DND-41 (cell line): ENCODE measurements at regions not wholly inside any gene's neighbourhood (a gene's known extent, or its start where the extent isn't known, plus 50 kb on each side); places are given as distances from the start of the nearest gene placed in this dataset.

Source experiments
- ATAC-seq: fragments of 200-7000 bp; cut with Tn5 transposase; 3 replicates; pipeline ENCODE4 v1.9.1; 2021; ENCODE audit warnings: low read depth; ENCODE audit not compliant: insufficient read depth
- DNase-seq: peaks from one replicate; pipeline ENCODE4 v3.0.0-alpha.2; 2020
- H2AFZ ChIP-seq: 2 replicates; pipeline ENCODE4 v1.6.0; 2012; ENCODE audit warnings: low read depth, low read length
- H3K27ac ChIP-seq: 2 replicates; pipeline ENCODE4 v1.5.1; 2012; ENCODE audit warnings: low read length, inconsistent platforms
- H3K27me3 ChIP-seq: fragments of 200-600 bp; sonication (generic); 2 replicates; pipeline ENCODE4 v1.6.0; 2012; ENCODE audit warnings: low read length, mild to moderate bottlenecking, inconsistent platforms; ENCODE audit not compliant: insufficient read depth, poor library complexity
- H3K36me3 ChIP-seq: 2 replicates; pipeline ENCODE4 v1.5.1; 2012; ENCODE audit warnings: low read length, inconsistent platforms; ENCODE audit not compliant: insufficient read depth
- H3K4me1 ChIP-seq: 2 replicates; pipeline ENCODE4 v1.5.1; 2012; ENCODE audit warnings: mild to moderate bottlenecking, low read length; ENCODE audit not compliant: insufficient read depth
- H3K4me2 ChIP-seq: 2 replicates; pipeline ENCODE4 v1.6.0; 2012; ENCODE audit warnings: mild to moderate bottlenecking, moderate library complexity, low read length, inconsistent platforms; ENCODE audit not compliant: insufficient read depth
- H3K4me3 ChIP-seq, 2 experiments: fragments of 200-600 bp in 1 of 2; shearing (Covaris generic) in 1 of 2; 2 replicates each; pipeline ENCODE4 v1.5.1; 2012 to 2016; ENCODE audit warnings: inconsistent platforms in 2 of 2, low read length in 2 of 2, mild to moderate bottlenecking in 2 of 2, low read depth in 1 of 2, moderate library complexity in 1 of 2
- H3K79me2 ChIP-seq: 2 replicates; pipeline ENCODE4 v1.6.0; 2012; ENCODE audit warnings: low read length, inconsistent platforms; ENCODE audit not compliant: insufficient read depth
- H3K9ac ChIP-seq: 2 replicates; pipeline ENCODE4 v1.6.0; 2012; ENCODE audit warnings: low read depth, mild to moderate bottlenecking, inconsistent platforms, low read length, moderate library complexity
- H3K9me3 ChIP-seq: 2 replicates; pipeline ENCODE4 v1.5.1; 2012; ENCODE audit warnings: low read length, moderate library complexity, mild to moderate bottlenecking, inconsistent platforms; ENCODE audit not compliant: insufficient read depth, severe bottlenecking
- H4K20me1 ChIP-seq: 2 replicates; pipeline ENCODE4 v1.6.0; 2012; ENCODE audit warnings: low read length; ENCODE audit not compliant: insufficient read depth
- EZH2 ChIP-seq: IDR thresholded peaks from 3 replicates; pipeline ENCODE4 v1.6.1; 2012; ENCODE audit warnings: borderline replicate concordance, low read depth, mild to moderate bottlenecking, moderate library complexity, low read length, inconsistent platforms; ENCODE audit not compliant: severe bottlenecking
- TF ChIP-seq, protein P1 (sequence below): IDR thresholded peaks from 2 replicates; pipeline ENCODE4 v1.5.1; 2012; ENCODE audit warnings: borderline replicate concordance, low read length, moderate library complexity, mild to moderate bottlenecking; ENCODE audit not compliant: poor library complexity, severe bottlenecking; ENCODE audit errors: extremely low read depth

DNA sequence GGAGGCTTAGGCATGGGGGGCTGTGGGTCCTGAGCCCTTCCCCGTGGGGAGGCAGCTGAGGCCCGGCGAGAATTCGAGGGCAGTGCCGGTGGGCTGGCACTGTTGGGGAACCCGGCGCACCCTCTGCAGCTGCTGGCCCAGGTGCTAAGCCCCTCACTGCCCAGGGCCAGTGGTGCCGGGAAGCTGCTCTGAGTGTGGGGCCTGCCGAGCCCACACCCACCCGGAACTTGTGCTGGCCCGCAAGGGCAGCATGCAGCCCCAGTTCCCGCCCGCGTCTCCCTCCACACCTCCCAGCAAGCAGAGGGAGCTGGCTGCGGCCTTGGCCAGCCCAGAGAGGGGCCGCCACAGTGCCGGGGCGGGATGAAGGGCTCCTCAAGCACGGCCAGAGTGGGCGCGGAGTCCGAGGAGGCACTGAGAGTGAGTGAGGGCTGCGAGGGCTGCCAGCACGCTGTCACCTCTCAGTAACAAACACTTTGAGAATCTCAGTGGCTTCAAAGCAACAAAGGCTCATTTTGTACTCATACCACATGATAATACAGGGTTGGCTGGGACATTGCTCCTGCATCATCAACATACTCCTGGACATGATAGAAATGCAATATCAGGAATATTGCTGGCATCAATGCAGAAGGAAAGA is 265.7 kb upstream of the ANKRD55 start:
- DNase-seq (no peak), ATAC-seq (no peak)
- no peak overlapping the region for H2AFZ ChIP-seq
- H3K4me2 ChIP-seq: no peak overlapping the region
- no peak overlapping the region for H3K27ac ChIP-seq
- H3K79me2 ChIP-seq: no peaks in the 10 kb centered on the region
- H4K20me1 ChIP-seq: no peaks in the 10 kb centered on the region
- H3K27me3 ChIP-seq: no peaks in the 10 kb centered on the region
- TF ChIP-seq, protein P1, sequence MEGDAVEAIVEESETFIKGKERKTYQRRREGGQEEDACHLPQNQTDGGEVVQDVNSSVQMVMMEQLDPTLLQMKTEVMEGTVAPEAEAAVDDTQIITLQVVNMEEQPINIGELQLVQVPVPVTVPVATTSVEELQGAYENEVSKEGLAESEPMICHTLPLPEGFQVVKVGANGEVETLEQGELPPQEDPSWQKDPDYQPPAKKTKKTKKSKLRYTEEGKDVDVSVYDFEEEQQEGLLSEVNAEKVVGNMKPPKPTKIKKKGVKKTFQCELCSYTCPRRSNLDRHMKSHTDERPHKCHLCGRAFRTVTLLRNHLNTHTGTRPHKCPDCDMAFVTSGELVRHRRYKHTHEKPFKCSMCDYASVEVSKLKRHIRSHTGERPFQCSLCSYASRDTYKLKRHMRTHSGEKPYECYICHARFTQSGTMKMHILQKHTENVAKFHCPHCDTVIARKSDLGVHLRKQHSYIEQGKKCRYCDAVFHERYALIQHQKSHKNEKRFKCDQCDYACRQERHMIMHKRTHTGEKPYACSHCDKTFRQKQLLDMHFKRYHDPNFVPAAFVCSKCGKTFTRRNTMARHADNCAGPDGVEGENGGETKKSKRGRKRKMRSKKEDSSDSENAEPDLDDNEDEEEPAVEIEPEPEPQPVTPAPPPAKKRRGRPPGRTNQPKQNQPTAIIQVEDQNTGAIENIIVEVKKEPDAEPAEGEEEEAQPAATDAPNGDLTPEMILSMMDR: no peak
- no peak for TF ChIP-seq EZH2
- H3K4me3 ChIP-seq: no peak overlapping the region
- no peaks in the 10 kb centered on the region for H3K4me1 ChIP-seq
- H3K36me3 ChIP-seq: no peaks in the 10 kb centered on the region
- no peak overlapping the region for H3K9ac ChIP-seq
- no peaks in the 10 kb centered on the region for H3K9me3 ChIP-seq

DNA sequence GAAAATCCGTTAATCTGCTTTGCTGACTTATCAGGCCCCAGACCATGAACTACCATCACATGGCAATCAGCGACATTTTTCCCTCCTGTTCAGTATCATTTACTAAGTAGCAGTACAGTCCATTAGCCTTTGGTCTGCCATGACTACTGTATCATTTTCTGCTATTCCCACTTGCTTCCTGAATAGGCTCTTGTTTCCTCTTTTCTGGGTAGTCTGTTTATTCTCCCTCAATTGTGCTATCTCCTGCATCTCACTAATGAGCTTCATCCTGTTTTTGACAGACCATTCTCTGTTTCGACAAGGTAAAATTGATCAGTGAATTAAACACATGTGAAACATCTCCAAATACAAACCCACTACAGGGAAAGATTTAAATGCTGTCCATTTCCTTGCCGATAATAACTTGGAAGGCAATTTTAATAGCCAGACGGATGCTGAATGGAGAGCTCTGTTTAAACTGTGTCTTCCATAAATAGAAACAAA is 263.5 kb upstream of the ANKRD55 start:
- Histone ChIP-seq H3K4me1 (no peaks in the 10 kb centered on the region), H3K9me3 (no peaks in the 10 kb centered on the region), H3K27me3 (no peaks in the 10 kb centered on the region), H3K9ac (no peak overlapping the region), H3K36me3 (no peaks in the 10 kb centered on the region), H3K4me3 (no peak overlapping the region), H3K4me2 (no peak overlapping the region), H2AFZ (no peak overlapping the region), H3K27ac (no peak overlapping the region), H3K79me2 (no peaks in the 10 kb centered on the region), H4K20me1 (no peaks in the 10 kb centered on the region)
- no peak for DNase-seq
- no peak for ATAC-seq
- TF ChIP-seq, protein P1: no peak
- no peak for TF ChIP-seq EZH2

DNA sequence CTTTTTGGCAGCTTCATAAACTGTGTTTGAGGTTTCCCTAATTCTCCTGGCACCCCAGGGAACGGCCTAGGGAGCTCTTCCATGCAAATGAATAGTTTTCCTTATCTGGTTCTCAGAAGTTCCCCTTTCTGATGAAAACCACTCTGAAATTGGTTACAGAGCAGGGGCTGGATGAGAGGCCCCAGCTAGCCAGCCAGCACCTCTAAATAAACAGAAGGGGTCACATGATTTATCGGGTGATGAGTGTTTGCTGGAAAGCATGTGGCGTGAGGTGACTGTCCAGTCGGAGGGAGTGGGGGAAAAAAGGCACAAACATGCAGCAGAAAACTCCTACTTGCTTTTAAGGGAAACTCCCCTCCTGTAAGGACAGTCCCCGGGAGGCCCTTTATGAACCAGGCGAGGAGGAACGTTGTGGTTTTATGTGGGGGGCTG is 261.2 kb upstream of the ANKRD55 start:
- TF ChIP-seq EZH2: no peak
- TF ChIP-seq, protein P1: no peak
- no peak for ATAC-seq
- Histone ChIP-seq H3K27ac (no peak overlapping the region), H3K4me1 (no peaks in the 10 kb centered on the region), H3K4me2 (no peak overlapping the region), H2AFZ (no peak overlapping the region), H3K4me3 (no peak overlapping the region), H3K36me3 (no peaks in the 10 kb centered on the region), H3K79me2 (no peaks in the 10 kb centered on the region), H4K20me1 (no peaks in the 10 kb centered on the region), H3K9me3 (no peaks in the 10 kb centered on the region), H3K9ac (no peak overlapping the region), H3K27me3 (peaks cover 3% of the 10 kb centered on the region)
- DNase-seq: no peak

DNA sequence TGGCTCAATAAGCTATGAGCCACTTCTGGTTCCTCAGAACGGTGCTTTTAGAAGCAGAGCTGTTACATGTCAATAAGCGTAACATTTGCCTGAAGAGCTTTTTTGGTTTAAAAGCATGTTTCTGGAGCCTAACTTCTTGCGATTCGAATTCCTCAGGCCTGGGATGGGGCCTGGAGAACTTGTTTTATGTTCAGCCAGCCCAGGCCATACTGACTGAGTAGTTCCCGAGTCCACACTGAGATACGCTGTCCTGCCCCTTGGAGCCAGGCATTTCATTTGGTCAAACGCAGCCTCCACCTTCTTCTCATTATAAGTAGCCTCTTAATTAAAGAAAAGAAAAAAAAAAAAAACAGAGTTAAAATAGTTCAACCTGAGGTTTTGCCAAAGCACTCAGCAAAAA is 260.6 kb upstream of the ANKRD55 start:
- H2AFZ ChIP-seq: no peak overlapping the region
- H3K27me3 ChIP-seq: peaks cover 3% of the 10 kb centered on the region
- DNase-seq (no peak), ATAC-seq (no peak)
- no peaks in the 10 kb centered on the region for H3K79me2 ChIP-seq
- no peak overlapping the region for H3K4me3 ChIP-seq
- TF ChIP-seq, protein P1: no peak
- no peak for TF ChIP-seq EZH2
- H3K4me1 ChIP-seq: no peaks in the 10 kb centered on the region
- H3K36me3 ChIP-seq: no peaks in the 10 kb centered on the region
- H3K9me3 ChIP-seq: no peaks in the 10 kb centered on the region
- no peaks in the 10 kb centered on the region for H4K20me1 ChIP-seq
- H3K4me2 ChIP-seq: no peak overlapping the region
- no peak overlapping the region for H3K27ac ChIP-seq
- H3K9ac ChIP-seq: no peak overlapping the region
